Transverse colon (tissue), 4 donors: ENCODE measurements at regions not wholly inside any gene's neighbourhood (a gene's known extent, or its start where the extent isn't known, plus 50 kb on each side); places are given as distances from the start of the nearest gene placed in this dataset.

Source experiments
- DNase-seq: peaks from one replicate; pipeline ENCODE4 v3.0.0-alpha.2; 2019
- H3K27ac ChIP-seq, 4 donors: fragments of 200-600 bp; sonication (generic); 2 replicates each; pipeline ENCODE4 v1.5.1; 2016 to 2018; ENCODE audit warnings: inconsistent platforms in 4 of 4
- H3K27me3 ChIP-seq: fragments of 200-600 bp; sonication (generic); 2 replicates; pipeline ENCODE4 v1.5.1; 2017; ENCODE audit warnings: inconsistent platforms
- H3K36me3 ChIP-seq, 4 donors: fragments of 200-600 bp; sonication (generic); 2 replicates each; pipeline ENCODE4 v1.5.1; 2017 to 2019; ENCODE audit warnings: inconsistent platforms in 4 of 4
- H3K4me1 ChIP-seq, 4 donors: fragments of 200-600 bp; sonication (generic); 2 replicates each; pipeline ENCODE4 v1.5.1; 2017 to 2020; ENCODE audit warnings: inconsistent platforms in 4 of 4
- H3K4me3 ChIP-seq, 4 donors: fragments of 200-600 bp; sonication (generic); 1 replicate in 1 of 4; 2 replicates in 3 of 4; pipeline versions ENCODE4 v1.5.1 to v1.6.1; 2017 to 2019; ENCODE audit warnings: inconsistent platforms in 4 of 4
- H3K9me3 ChIP-seq, 2 donors: fragments of 200-600 bp; sonication (generic); 2 replicates each; pipeline ENCODE4 v1.5.1; 2017 to 2019; ENCODE audit warnings: inconsistent platforms in 2 of 2
- CTCF ChIP-seq, 5 experiments: fragments of 200-600 bp in 3 of 5; fragments of 450-650 bp in 2 of 5; sonication (generic) in 3 of 5; IDR thresholded peaks; 1 replicate in 2 of 5; 2 replicates in 3 of 5; pipeline ENCODE4 v1.5.1; 2016 to 2017; ENCODE audit warnings: antibody characterized with exemption in 5 of 5, inconsistent platforms in 3 of 5, mild to moderate bottlenecking in 2 of 5, moderate library complexity in 1 of 5
- EP300 ChIP-seq: sonication (generic); formaldehyde crosslinking; IDR thresholded peaks from one replicate; pipeline ENCODE4 v1.6.1; 2017; ENCODE audit warnings: antibody characterized with exemption, low read depth
- POLR2A ChIP-seq: fragments of 450-650 bp; IDR thresholded peaks from one replicate; pipeline ENCODE4 v1.6.1; 2016; ENCODE audit warnings: antibody characterized with exemption, mild to moderate bottlenecking, moderate library complexity
- POLR2AphosphoS5 ChIP-seq, 3 donors: sonication (generic); formaldehyde crosslinking; IDR thresholded peaks; one replicate each; pipeline ENCODE4 v1.6.1; 2016; ENCODE audit warnings: antibody characterized with exemption in 3 of 3
- WGBS, 2 donors: methylation state at CpG; one replicate each; pipeline ENCODE4 v1.1.5; 2018; ENCODE audit warnings: low coverage in 1 of 2; 5-methylcytosine and 5-hydroxymethylcytosine counted together
- in situ Hi-C, 4 donors: fragments of 200-750 bp; cut with MboI; loops; one replicate each; pipeline versions ENCODE4 v1.15.0 to v1.15.1; 2017; ENCODE audit warnings: low sequenced_read_pairs in 3 of 4, low pct_ligation_motif_present in 1 of 4, low pct_unique_long_range_greater_than_20kb in 1 of 4
- intact Hi-C: fragments of 100-400 bp; cut with DNase I; formaldehyde crosslinking; loops from one replicate; pipeline ENCODE4 v1.15.1; 2023; ENCODE audit warnings: low total_unique reads

GRCh38 chr2:88857951-88858411, 166.5 kb downstream of the RPIA start:
- peak; percentile 39 for DNase-seq
- Histone ChIP-seq H3K27me3 (no peaks in the 10 kb centered on the region), H3K36me3 (no peaks in the 10 kb centered on the region), H3K4me1 (peaks cover 0 to 17% (median 6%) of the 10 kb centered on the region in 4 donors), H3K9me3 (no peaks in the 10 kb centered on the region), H3K27ac (peak overlapping the region; percentile 49 to 62 (median 55)), H3K4me3 (no peak overlapping the region)
- 61 to 83% methylated on average over 1 to 7 of the region's 7 CpGs for WGBS, 2 donors
- intact Hi-C loops (no loop called here), in situ Hi-C loops (no loop called here)
- TF ChIP-seq POLR2A (no peak), POLR2AphosphoS5 (IDR thresholded peaks at IDR 0.05) (peak in 1 of 3 donors; percentile 17), CTCF (IDR thresholded peaks at IDR 0.05) (no peak), EP300 (no peak)

- 81 to 91% methylated on average over 16 of the region's 16 CpGs for WGBS, 2 donors
- no peak for DNase-seq
- Histone ChIP-seq H3K9me3 (no peaks in the 10 kb centered on the region), H3K36me3 (no peaks in the 10 kb centered on the region), H3K27me3 (no peaks in the 10 kb centered on the region), H3K4me1 (peaks cover 0 to 17% (median 6%) of the 10 kb centered on the region in 4 donors), H3K27ac (peak overlapping the region in 2 of 4 donors; percentile 10 to 17), H3K4me3 (no peak overlapping the region)
- TF ChIP-seq CTCF (IDR thresholded peaks at IDR 0.05) (no peak), POLR2AphosphoS5 (IDR thresholded peaks at IDR 0.05) (no peak), EP300 (no peak), POLR2A (no peak)
- in situ Hi-C loops (no loop called here), intact Hi-C loops (no loop called here)
Measured at GRCh38 chr2:88859461-88859860, 168.0 kb downstream of the RPIA start.

- Histone ChIP-seq H3K4me3 (no peak overlapping the region), H3K27me3 (no peaks in the 10 kb centered on the region), H3K9me3 (no peaks in the 10 kb centered on the region), H3K4me1 (peaks cover 0 to 17% (median 6%) of the 10 kb centered on the region in 4 donors), H3K36me3 (no peaks in the 10 kb centered on the region), H3K27ac (peak overlapping the region in 1 of 4 donors; percentile 5)
- intact Hi-C loops, result no loop called here
- in situ Hi-C loops, result no loop called here
- WGBS, 2 donors, result 86 to 91% methylated on average over 11 of the region's 11 CpGs
- TF ChIP-seq CTCF (IDR thresholded peaks at IDR 0.05) (no peak), POLR2AphosphoS5 (IDR thresholded peaks at IDR 0.05) (no peak)
- DNase-seq, result no peak
Measured at GRCh38 chr2:88860421-88861075, 169.1 kb downstream of the RPIA start.

GRCh38 chr2:88865801-88866371, 174.4 kb downstream of the RPIA start:
- intact Hi-C loops, result no loop called here
- TF ChIP-seq EP300 (no peak), CTCF (IDR thresholded peaks at IDR 0.05) (no peak), POLR2AphosphoS5 (IDR thresholded peaks at IDR 0.05) (no peak), POLR2A (no peak)
- DNase-seq, result no peak

More at GRCh38 chr2:88865801-88866371, 174.4 kb downstream of the RPIA start:
- H3K27ac ChIP-seq, result no peak overlapping the region
- H3K27me3 ChIP-seq, result no peaks in the 10 kb centered on the region
- no peaks in the 10 kb centered on the region for H3K36me3 ChIP-seq
- H3K4me1 ChIP-seq, result no peaks in the 10 kb centered on the region
- in situ Hi-C loops, result no loop called here
- WGBS, 2 donors, result 34 to 46% methylated on average over 6 of the region's 6 CpGs
- no peak overlapping the region for H3K4me3 ChIP-seq
- no peaks in the 10 kb centered on the region for H3K9me3 ChIP-seq
